ENCODE measurements at regions not wholly inside any gene's neighbourhood (a gene's known extent, or its start where the extent isn't known, plus 50 kb on each side); places are given as distances from the start of the nearest gene placed in this dataset.

- TF ChIP-seq CTCF (IDR thresholded peaks at IDR 0.05) = no peak
- TF ChIP-seq POLR2A (IDR thresholded peaks at IDR 0.05) = no peak
- Histone ChIP-seq H3K4me3 (no peak overlapping the region), H3K36me3 (no peaks in the 10 kb centered on the region), H3K27ac (no peak overlapping the region), H3K27me3 (no peaks in the 10 kb centered on the region), H3K9me3 (no peaks in the 10 kb centered on the region), H3K4me1 (no peaks in the 10 kb centered on the region)
- intact Hi-C loops (cut with DNase I) = no loop called here
- ATAC-seq = no peak
- WGBS (ENCODE audit: insufficient coverage, low coverage, low lambda C conversion rate, missing lambda C conversion rate) = 0% methylated on average over 1 of the region's 1 CpG
- no peak for DNase-seq
Observed at GRCh38 chr4:92175250-92175649, 128.5 kb upstream of the GRID2 start.

GRCh38 chr4:92182006-92182735, 121.6 kb upstream of the GRID2 start:
- intact Hi-C loops (cut with DNase I) = no loop called here
- Histone ChIP-seq H3K27me3 (no peaks in the 10 kb centered on the region), H3K36me3 (no peaks in the 10 kb centered on the region), H3K9me3 (no peaks in the 10 kb centered on the region), H3K27ac (no peak overlapping the region), H3K4me3 (no peak overlapping the region), H3K4me1 (no peaks in the 10 kb centered on the region)
- no peak for TF ChIP-seq POLR2A (IDR thresholded peaks at IDR 0.05)
- no peak for TF ChIP-seq CTCF (IDR thresholded peaks at IDR 0.05)
- DNase-seq (no peak), ATAC-seq (no peak)
- 81% methylated on average over 21 of the region's 36 CpGs for WGBS (ENCODE audit: insufficient coverage, low coverage, low lambda C conversion rate, missing lambda C conversion rate)

GRCh38 chr4:92182736-92183407, 120.9 kb upstream of the GRID2 start:
- intact Hi-C loops (cut with DNase I) = no loop called here

GRCh38 chr4:92183825-92184224, 119.9 kb upstream of the GRID2 start:
- TF ChIP-seq CTCF (IDR thresholded peaks at IDR 0.05) = no peak
- no peak for TF ChIP-seq POLR2A (IDR thresholded peaks at IDR 0.05)
- ATAC-seq = no peak
- intact Hi-C loops (cut with DNase I) = no loop called here

More at GRCh38 chr4:92182736-92183407, 120.9 kb upstream of the GRID2 start:
- ATAC-seq = no peak
- peak in 1 of 3 donors; percentile 36 for DNase-seq
- no peaks in the 10 kb centered on the region for H3K27me3 ChIP-seq
- H3K4me1 ChIP-seq = no peaks in the 10 kb centered on the region
- H3K36me3 ChIP-seq = no peaks in the 10 kb centered on the region
- H3K27ac ChIP-seq = no peak overlapping the region
- 86% methylated on average over 13 of the region's 33 CpGs for WGBS (ENCODE audit: insufficient coverage, low coverage, low lambda C conversion rate, missing lambda C conversion rate)
- no peaks in the 10 kb centered on the region for H3K9me3 ChIP-seq
- TF ChIP-seq CTCF (IDR thresholded peaks at IDR 0.05) (no peak), POLR2A (IDR thresholded peaks at IDR 0.05) (no peak)
- H3K4me3 ChIP-seq = no peak overlapping the region

More at GRCh38 chr4:92183825-92184224, 119.9 kb upstream of the GRID2 start:
- 88% methylated on average over 13 of the region's 13 CpGs for WGBS (ENCODE audit: insufficient coverage, low coverage, low lambda C conversion rate, missing lambda C conversion rate)
- Histone ChIP-seq H3K4me3 (no peak overlapping the region), H3K36me3 (no peaks in the 10 kb centered on the region), H3K4me1 (no peaks in the 10 kb centered on the region), H3K27me3 (no peaks in the 10 kb centered on the region), H3K9me3 (no peaks in the 10 kb centered on the region), H3K27ac (no peak overlapping the region)
- no peak for DNase-seq
